H1 (cell line): ENCODE measurements at regions not wholly inside any gene's neighbourhood (a gene's known extent, or its start where the extent isn't known, plus 50 kb on each side); places are given as distances from the start of the nearest gene placed in this dataset.

Source experiments
- CTCF ChIA-PET: fragments of 300-600 bp; sonication (Branson Sonifier 250); formaldehyde crosslinking; loops from one replicate; lab custom pipeline; 2021; ENCODE audit not compliant: partially characterized antibody; lab: Charles Lee
- POLR2A ChIA-PET: fragments of 300-600 bp; sonication (Branson Sonifier 250); formaldehyde crosslinking; loops from one replicate; lab custom pipeline; 2021; ENCODE audit warnings: inconsistent platforms; ENCODE audit not compliant: partially characterized antibody; lab: Charles Lee
- DNase-seq, 2 experiments: peaks; one replicate each; pipeline versions ENCODE4 v3.0.0 to v3.0.0-alpha.2; 2010 to 2022; ENCODE audit warnings: low spot score in 2 of 2, low read depth in 1 of 2, mixed read lengths in 1 of 2
- FAIRE-seq: peaks from 2 replicates; lab custom pipeline; 2011; peaks lifted over from hg19 to GRCh38; lab: Jason Lieb, UNC
- H2AFZ ChIP-seq: 2 replicates; pipeline ENCODE4 v1.8.1; 2012; ENCODE audit warnings: low read length, inconsistent platforms
- H2AK5ac ChIP-seq: 2 replicates; pipeline ENCODE4 v1.6.1; 2013; ENCODE audit warnings: low read depth, low read length
- H2BK120ac ChIP-seq: replicated peaks from 2 replicates; pipeline ENCODE3; 2013; ENCODE audit warnings: low read depth, low read length, inconsistent platforms
- H2BK12ac ChIP-seq: 2 replicates; pipeline ENCODE4 v1.6.1; 2013; ENCODE audit warnings: low read depth, low read length
- H2BK15ac ChIP-seq: 2 replicates; pipeline ENCODE4 v1.6.1; 2013; ENCODE audit warnings: low read length
- H2BK20ac ChIP-seq: 2 replicates; pipeline ENCODE4 v1.6.1; 2013; ENCODE audit warnings: low read length
- H2BK5ac ChIP-seq: 2 replicates; pipeline ENCODE4 v1.6.1; 2013; ENCODE audit warnings: low read depth, low read length
- H3K14ac ChIP-seq: 2 replicates; pipeline ENCODE4 v1.6.1; 2013; ENCODE audit warnings: inconsistent platforms; ENCODE audit not compliant: insufficient read length
- H3K18ac ChIP-seq: 2 replicates; pipeline ENCODE4 v1.6.1; 2013; ENCODE audit warnings: low read length; ENCODE audit errors: extremely low read depth
- H3K23ac ChIP-seq: 2 replicates; pipeline ENCODE4 v1.6.1; 2013; ENCODE audit warnings: inconsistent platforms; ENCODE audit not compliant: insufficient read length
- H3K23me2 ChIP-seq: 2 replicates; pipeline ENCODE4 v1.6.1; 2013; ENCODE audit warnings: low read depth, low read length
- H3K27ac ChIP-seq: 2 replicates; pipeline ENCODE4 v1.6.1; 2011; ENCODE audit warnings: low read depth, low read length, inconsistent platforms
- H3K27me3 ChIP-seq, 4 experiments: replicated peaks in 1 of 4; 1 replicate in 1 of 4; 2 replicates in 3 of 4; pipeline versions ENCODE4 v1.6.1 to v1.8.1; 2011 to 2013; ENCODE audit warnings: low read length in 3 of 4, mild to moderate bottlenecking in 3 of 4, inconsistent platforms in 2 of 4, mixed read lengths in 2 of 4, moderate library complexity in 1 of 4; ENCODE audit not compliant: control insufficient read depth in 3 of 4, insufficient read depth in 3 of 4; ENCODE audit errors: extremely low read depth in 1 of 4
- H3K36me3 ChIP-seq, 4 experiments: 2 replicates each; pipeline versions ENCODE4 v1.6.1 to v1.8.1; 2011 to 2013; ENCODE audit warnings: mild to moderate bottlenecking in 4 of 4, low read length in 3 of 4, moderate library complexity in 2 of 4, control low read depth in 1 of 4, inconsistent platforms in 1 of 4; ENCODE audit not compliant: insufficient read depth in 4 of 4, control insufficient read depth in 2 of 4
- H3K4ac ChIP-seq: replicated peaks from 2 replicates; pipeline ENCODE3; 2013; ENCODE audit warnings: low read length, low read depth, mixed read lengths, inconsistent platforms; ENCODE audit not compliant: insufficient read length
- H3K4me1 ChIP-seq, 4 experiments: replicated peaks in 1 of 4; 1 replicate in 1 of 4; 2 replicates in 3 of 4; pipeline versions ENCODE4 v1.6.1 to v1.8.1; 2011 to 2013; ENCODE audit warnings: low read length in 3 of 4, inconsistent platforms in 2 of 4, mixed read lengths in 1 of 4; ENCODE audit not compliant: insufficient read depth in 4 of 4, control insufficient read depth in 3 of 4
- H3K4me2 ChIP-seq, 2 experiments: 2 replicates each; pipeline versions ENCODE4 v1.6.1 to v1.8.1; 2011 to 2013; ENCODE audit warnings: low read depth in 2 of 2, low read length in 2 of 2, control low read depth in 1 of 2, inconsistent platforms in 1 of 2, mild to moderate bottlenecking in 1 of 2; ENCODE audit not compliant: insufficient read depth in 1 of 2
- H3K4me3 ChIP-seq, 4 experiments: fragments of 200-600, 300-600 bp in 1 of 4; sonication (generic), shearing (Covaris generic), sonication (Bioruptor Twin) in 1 of 4; 2 replicates each; pipeline versions ENCODE4 v1.5.1 to v1.8.1; 2011 to 2016; ENCODE audit warnings: low read length in 4 of 4, low read depth in 3 of 4, control low read depth in 2 of 4, inconsistent platforms in 2 of 4, mild to moderate bottlenecking in 2 of 4, mixed read lengths in 1 of 4, moderate library complexity in 1 of 4; ENCODE audit not compliant: insufficient read depth in 2 of 4; ENCODE audit errors: extremely low read depth in 1 of 4
- H3K56ac ChIP-seq: replicated peaks from 2 replicates; pipeline ENCODE3; 2013; ENCODE audit warnings: low read depth, mild to moderate bottlenecking, mixed read lengths, low read length, inconsistent platforms; ENCODE audit not compliant: insufficient read length
- H3K79me1 ChIP-seq: 2 replicates; pipeline ENCODE4 v1.6.1; 2013; ENCODE audit warnings: low read depth, low read length, control low read depth
- H3K79me2 ChIP-seq, 2 experiments: 2 replicates each; pipeline versions ENCODE4 v1.6.1 to v1.8.1; 2012 to 2013; ENCODE audit warnings: low read length in 2 of 2, mild to moderate bottlenecking in 2 of 2, inconsistent platforms in 1 of 2; ENCODE audit not compliant: insufficient read depth in 2 of 2, control insufficient read depth in 1 of 2
- H3K9ac ChIP-seq, 4 experiments: replicated peaks in 1 of 4; 1 replicate in 1 of 4; 2 replicates in 3 of 4; pipeline versions ENCODE4 v1.6.1 to v1.8.1; 2011 to 2013; ENCODE audit warnings: low read depth in 3 of 4, low read length in 3 of 4, control low read depth in 2 of 4, mild to moderate bottlenecking in 2 of 4, moderate library complexity in 2 of 4, inconsistent platforms in 1 of 4; ENCODE audit errors: extremely low read depth in 1 of 4
- H3K9me3 ChIP-seq, 2 experiments: 2 replicates each; pipeline versions ENCODE4 v1.6.1 to v1.8.1; 2012 to 2013; ENCODE audit warnings: mild to moderate bottlenecking in 2 of 2, moderate library complexity in 2 of 2, control low read depth in 1 of 2, inconsistent platforms in 1 of 2, low read depth in 1 of 2, low read length in 1 of 2, mixed read lengths in 1 of 2; ENCODE audit not compliant: insufficient read depth in 2 of 2
- H4K20me1 ChIP-seq, 2 experiments: replicated peaks in 1 of 2; 2 replicates each; pipeline versions ENCODE3 to v1.8.1; 2011 to 2013; ENCODE audit warnings: inconsistent platforms in 2 of 2, low read length in 2 of 2, mild to moderate bottlenecking in 1 of 2; ENCODE audit not compliant: insufficient read depth in 2 of 2, control insufficient read depth in 1 of 2
- H4K5ac ChIP-seq: 2 replicates; pipeline ENCODE4 v1.6.1; 2013; ENCODE audit warnings: low read length, low read depth, mixed read lengths, inconsistent platforms; ENCODE audit not compliant: insufficient read length
- H4K8ac ChIP-seq: 2 replicates; pipeline ENCODE4 v1.8.0; 2013; ENCODE audit warnings: mild to moderate bottlenecking, moderate library complexity, low read length, inconsistent platforms; ENCODE audit not compliant: insufficient read depth; ENCODE audit errors: extremely low read depth
- H4K91ac ChIP-seq: replicated peaks from 2 replicates; pipeline ENCODE3; 2013; ENCODE audit warnings: low read length, mixed read lengths, inconsistent platforms; ENCODE audit not compliant: insufficient read length
- BRCA1 ChIP-seq: IDR thresholded peaks from 2 replicates; pipeline ENCODE4 v1.6.1; 2012; ENCODE audit warnings: low read depth, low read length, improper control_type of control experiment
- EGR1 ChIP-seq: IDR thresholded peaks from 2 replicates; pipeline ENCODE4 v1.6.1; 2011; ENCODE audit warnings: low read depth, low read length, borderline replicate concordance
- POLR2A ChIP-seq, 2 experiments: IDR thresholded peaks; 1 replicate in 1 of 2; 2 replicates in 1 of 2; pipeline ENCODE4 v1.6.1; 2011; ENCODE audit warnings: low read depth in 2 of 2, low read length in 2 of 2, mild to moderate bottlenecking in 2 of 2; ENCODE audit errors: control extremely low read depth in 1 of 2

DNA sequence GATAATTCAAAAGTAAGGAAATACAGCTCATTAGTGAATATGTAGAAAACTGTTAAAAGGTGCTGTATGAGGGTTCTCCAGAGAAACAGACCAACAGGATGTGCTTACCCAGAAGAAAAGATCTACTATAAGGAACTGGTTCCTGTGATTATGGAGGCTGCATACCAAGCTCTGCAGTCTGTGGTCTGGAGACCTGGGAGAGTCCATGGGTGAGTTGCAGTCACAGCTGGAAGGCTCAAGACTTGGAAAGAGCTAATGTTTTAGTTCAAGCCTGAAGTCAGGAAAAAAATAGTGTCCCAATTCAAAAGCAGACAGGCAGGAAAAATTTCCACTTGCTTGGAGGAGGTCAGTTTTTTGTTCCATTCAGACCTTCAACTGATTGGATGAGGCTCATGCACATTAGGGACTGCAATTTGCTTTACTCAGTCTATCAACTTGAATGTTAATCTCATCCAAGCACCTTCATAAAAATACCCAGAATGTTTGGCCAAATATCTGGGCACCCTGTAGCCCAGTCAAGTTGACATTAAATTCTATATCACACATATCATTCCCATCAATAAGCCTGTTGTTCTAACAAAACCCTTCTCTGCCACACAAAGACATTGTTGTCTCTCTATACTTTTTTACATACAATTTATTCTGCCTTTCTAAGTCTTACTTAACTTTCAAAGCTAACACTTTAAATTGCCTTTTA, 197.9 kb upstream of the KLF6 start:
- H3K4me2 ChIP-seq: no peak overlapping the region
- H3K9ac ChIP-seq: no peak overlapping the region
- no peak overlapping the region for H3K23ac ChIP-seq
- H2BK5ac ChIP-seq: no peak overlapping the region
- no peak overlapping the region for H4K8ac ChIP-seq
- no peak for FAIRE-seq
- H4K20me1 ChIP-seq: no peaks in the 10 kb centered on the region
- no peak overlapping the region for H3K14ac ChIP-seq
- H3K4me1 ChIP-seq: no peaks in the 10 kb centered on the region
- H3K23me2 ChIP-seq: no peaks in the 10 kb centered on the region
- no peak overlapping the region for H2AFZ ChIP-seq
- CTCF ChIA-PET: interaction anchor here (1.2 kb wide), 1 partner anchor 69 kb away, joined by 4 read pairs; no protein-coding TSS in a partner anchor
- H3K36me3 ChIP-seq: no peaks in the 10 kb centered on the region
- no peak overlapping the region for H2BK15ac ChIP-seq
- no peak overlapping the region for H4K5ac ChIP-seq
- no peak overlapping the region for H2BK12ac ChIP-seq
- H3K27ac ChIP-seq: no peak overlapping the region
- no peaks in the 10 kb centered on the region for H3K79me2 ChIP-seq
- no peak for DNase-seq
- H3K9me3 ChIP-seq: no peaks in the 10 kb centered on the region; a peak in 1 of 4 replicates
- H2BK20ac ChIP-seq: no peak overlapping the region
- H2AK5ac ChIP-seq: no peak overlapping the region
- H2BK120ac ChIP-seq: no peak overlapping the region
- POLR2A ChIA-PET: no interaction called here
- H3K79me1 ChIP-seq: no peaks in the 10 kb centered on the region
- no peaks in the 10 kb centered on the region for H3K27me3 ChIP-seq
- no peak overlapping the region for H4K91ac ChIP-seq
- no peak overlapping the region for H3K4me3 ChIP-seq
- H3K4ac ChIP-seq: no peak overlapping the region
- no peak overlapping the region for H3K18ac ChIP-seq
- H3K56ac ChIP-seq: no peak overlapping the region
- TF ChIP-seq POLR2A (IDR thresholded peaks at IDR 0.05; ENCODE audit: control extremely low read depth in 1 of 2, low read depth in 2 of 2, low read length in 2 of 2) (no peak), BRCA1 (no peak), EGR1 (no peak)
